D721Med (cell line): ENCODE measurements at regions not wholly inside any gene's neighbourhood (a gene's known extent, or its start where the extent isn't known, plus 50 kb on each side); places are given as distances from the start of the nearest gene placed in this dataset.

ENCODE experiments used
- DNase-seq: peaks from one replicate; pipeline ENCODE4 v3.0.0; 2011; ENCODE audit warnings: low spot score; ENCODE audit not compliant: insufficient read length
- FAIRE-seq: peaks from 2 replicates; lab custom pipeline; 2011; peaks lifted over from hg19 to GRCh38; lab: Jason Lieb, UNC
- CTCF ChIP-seq: IDR thresholded peaks from 2 replicates; pipeline ENCODE4 v1.5.1; 2012; ENCODE audit warnings: mild to moderate bottlenecking, control low read depth; ENCODE audit not compliant: insufficient read depth; ENCODE audit errors: missing control alignments

DNA sequence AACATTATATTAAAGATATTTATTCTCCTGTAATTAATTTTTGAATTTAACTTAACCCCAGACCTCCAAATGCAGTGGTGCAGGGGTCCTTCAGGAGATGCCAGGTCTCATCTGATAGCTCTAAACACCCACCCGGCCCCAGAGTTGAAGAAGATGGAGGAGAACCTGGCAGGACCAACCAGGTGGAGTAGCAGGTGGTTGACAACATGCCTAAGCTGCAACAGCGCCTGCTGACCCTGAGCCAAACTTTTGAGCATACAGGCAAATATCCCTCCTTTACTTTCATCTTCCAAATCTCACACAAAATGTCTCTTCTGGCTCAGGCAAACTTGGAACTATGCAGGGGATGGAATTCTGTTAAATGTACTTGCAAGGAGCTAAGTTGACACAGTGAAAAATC, 145.3 kb upstream of the TCF21 start:
- FAIRE-seq (no peak), DNase-seq (no peak)
- TF ChIP-seq CTCF, result no peak

GRCh38 chr6:133746417-133746770, 142.5 kb upstream of the TCF21 start:
- FAIRE-seq (no peak), DNase-seq (no peak)
- no peak for TF ChIP-seq CTCF

GRCh38 chr6:133748628-133749027, 140.3 kb upstream of the TCF21 start:
- no peak for TF ChIP-seq CTCF
- FAIRE-seq, result no peak
- DNase-seq, result no peak

GRCh38 chr6:133749427-133749826, 139.5 kb upstream of the TCF21 start:
- DNase-seq (no peak), FAIRE-seq (no peak)
- no peak for TF ChIP-seq CTCF

- TF ChIP-seq CTCF, result no peak
- FAIRE-seq, result no peak
- DNase-seq, result no peak
Observed at GRCh38 chr6:133752129-133752528, 136.8 kb upstream of the TCF21 start.

DNA sequence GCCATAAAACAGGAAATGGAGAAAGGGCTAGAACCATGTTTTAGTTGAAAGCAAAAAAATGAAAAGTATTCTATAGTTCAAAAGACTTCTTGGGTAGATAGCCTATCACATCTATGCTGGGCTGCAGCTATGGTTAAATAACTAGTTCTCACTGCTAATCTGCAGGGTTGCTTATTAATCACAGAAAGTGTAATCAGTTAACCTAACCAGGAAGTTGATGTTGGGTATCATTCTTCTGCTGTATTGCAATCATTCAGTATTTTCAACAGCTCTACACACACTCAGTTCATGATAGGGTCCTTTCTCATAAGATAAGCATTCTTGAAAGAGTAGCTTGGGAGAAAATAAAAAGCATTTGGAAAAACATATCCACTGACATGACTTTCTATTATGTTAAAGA, 135.2 kb upstream of the TCF21 start:
- FAIRE-seq (no peak), DNase-seq (no peak)
- no peak for TF ChIP-seq CTCF

GRCh38 chr6:133754298-133754697, 134.6 kb upstream of the TCF21 start:
- no peak for FAIRE-seq

More at GRCh38 chr6:133754298-133754697, 134.6 kb upstream of the TCF21 start:
- TF ChIP-seq CTCF, result no peak
- no peak for DNase-seq
